H9 (cell line): ENCODE measurements at regions not wholly inside any gene's neighbourhood (a gene's known extent, or its start where the extent isn't known, plus 50 kb on each side); places are given as distances from the start of the nearest gene placed in this dataset.

ENCODE experiments used
- DNase-seq: peaks from one replicate; pipeline ENCODE4 v3.0.0-alpha.2; 2017
- H2AFZ ChIP-seq: one replicate; pipeline ENCODE4 v1.6.1; 2013; ENCODE audit warnings: mild to moderate bottlenecking, low read length, control low read depth, moderate library complexity
- H2AK5ac ChIP-seq: 2 replicates; pipeline ENCODE4 v1.6.1; 2013; ENCODE audit warnings: low read length, control low read depth, mixed read lengths; ENCODE audit not compliant: insufficient read length
- H2BK120ac ChIP-seq: one replicate; pipeline ENCODE4 v1.6.1; 2013; ENCODE audit warnings: low read depth, mild to moderate bottlenecking, low read length, control low read depth, inconsistent platforms; ENCODE audit not compliant: poor library complexity, severe bottlenecking
- H2BK12ac ChIP-seq: 2 replicates; pipeline ENCODE4 v1.6.1; 2013; ENCODE audit warnings: low read length, control low read depth, mixed read lengths, low read depth; ENCODE audit not compliant: insufficient read length
- H2BK15ac ChIP-seq: 2 replicates; pipeline ENCODE4 v1.6.1; 2013; ENCODE audit warnings: low read depth, low read length, control low read depth
- H2BK20ac ChIP-seq: one replicate; pipeline ENCODE4 v1.6.1; 2013; ENCODE audit warnings: low read depth, mild to moderate bottlenecking, low read length, control low read depth, inconsistent platforms; ENCODE audit not compliant: poor library complexity, severe bottlenecking
- H2BK5ac ChIP-seq: 2 replicates; pipeline ENCODE4 v1.6.1; 2013; ENCODE audit warnings: low read length, control low read depth, mixed read lengths; ENCODE audit not compliant: insufficient read length
- H3K14ac ChIP-seq: 2 replicates; pipeline ENCODE4 v1.6.1; 2013; ENCODE audit warnings: low read length, control low read depth; ENCODE audit not compliant: insufficient read depth
- H3K18ac ChIP-seq: 2 replicates; pipeline ENCODE4 v1.6.1; 2013; ENCODE audit warnings: low read depth, mild to moderate bottlenecking, mixed read lengths, low read length, control low read depth; ENCODE audit not compliant: insufficient read length
- H3K23ac ChIP-seq: 2 replicates; pipeline ENCODE4 v1.6.1; 2013; ENCODE audit warnings: low read length, control low read depth, mixed read lengths, low read depth; ENCODE audit not compliant: insufficient read length
- H3K23me2 ChIP-seq: 2 replicates; pipeline ENCODE4 v1.6.1; 2013; ENCODE audit warnings: low read depth, mild to moderate bottlenecking, mixed read lengths, low read length, control low read depth; ENCODE audit not compliant: insufficient read length, poor library complexity, severe bottlenecking
- H3K27ac ChIP-seq: 2 replicates; pipeline ENCODE4 v1.5.1; 2013; ENCODE audit warnings: low read length, control low read depth, mixed read lengths, low read depth; ENCODE audit not compliant: insufficient read length
- H3K27me3 ChIP-seq: 2 replicates; pipeline ENCODE4 v1.6.1; 2013; ENCODE audit warnings: low read length, control low read depth, inconsistent platforms; ENCODE audit not compliant: insufficient read depth
- H3K4ac ChIP-seq: 2 replicates; pipeline ENCODE4 v1.6.1; 2013; ENCODE audit warnings: low read depth, mild to moderate bottlenecking, control low read depth, inconsistent platforms, low read length, moderate library complexity
- H3K4me1 ChIP-seq: 2 replicates; pipeline ENCODE4 v1.6.1; 2013; ENCODE audit warnings: low read length, control low read depth, inconsistent platforms; ENCODE audit not compliant: insufficient read depth
- H3K4me2 ChIP-seq: 2 replicates; pipeline ENCODE4 v1.6.1; 2013; ENCODE audit warnings: low read length, control low read depth, mixed read lengths; ENCODE audit not compliant: insufficient read length, insufficient read depth
- H3K56ac ChIP-seq: 2 replicates; pipeline ENCODE4 v1.6.1; 2013; ENCODE audit warnings: low read depth, mild to moderate bottlenecking, mixed read lengths, low read length, control low read depth; ENCODE audit not compliant: insufficient read length
- H3K79me1 ChIP-seq: 2 replicates; pipeline ENCODE4 v1.6.1; 2013; ENCODE audit warnings: low read depth, mild to moderate bottlenecking, moderate library complexity, low read length, control low read depth, inconsistent platforms; ENCODE audit not compliant: insufficient read depth, poor library complexity, severe bottlenecking
- H3K79me2 ChIP-seq: 2 replicates; pipeline ENCODE4 v1.6.1; 2013; ENCODE audit warnings: low read length, control low read depth, inconsistent platforms; ENCODE audit not compliant: insufficient read depth
- H3K9ac ChIP-seq: 2 replicates; pipeline ENCODE4 v1.6.1; 2013; ENCODE audit warnings: low read length, control low read depth, mixed read lengths; ENCODE audit not compliant: insufficient read length; ENCODE audit errors: extremely low read depth
- H3K9me3 ChIP-seq: one replicate; pipeline ENCODE4 v1.6.1; 2013; ENCODE audit warnings: low read depth, low read length, inconsistent platforms; ENCODE audit not compliant: control insufficient read depth
- H3T11ph ChIP-seq: one replicate; pipeline ENCODE4 v1.6.1; 2013; ENCODE audit warnings: mild to moderate bottlenecking, low read length, control low read depth, inconsistent platforms
- H4K20me1 ChIP-seq: one replicate; pipeline ENCODE4 v1.6.1; 2013; ENCODE audit not compliant: control insufficient read depth, insufficient read length, insufficient read depth
- H4K5ac ChIP-seq: 2 replicates; pipeline ENCODE4 v1.6.1; 2013; ENCODE audit warnings: low read depth, mild to moderate bottlenecking, mixed read lengths, low read length, control low read depth; ENCODE audit not compliant: insufficient read length
- H4K8ac ChIP-seq: replicated peaks from 2 replicates; pipeline ENCODE4 v1.6.1; 2013; ENCODE audit warnings: low read length, control low read depth, mixed read lengths, low read depth; ENCODE audit not compliant: insufficient read length
- H4K91ac ChIP-seq: 2 replicates; pipeline ENCODE4 v1.6.1; 2013; ENCODE audit warnings: low read depth, mild to moderate bottlenecking, moderate library complexity, mixed read lengths, low read length, control low read depth; ENCODE audit not compliant: insufficient read length
- H3K27ac Mint-ChIP-seq, 3 experiments: 2 replicates in 2 of 3; 3 replicates in 1 of 3; pipeline ENCODE4 v1.8.0; 2020 to 2021; ENCODE audit warnings: mixed read lengths in 3 of 3, mild to moderate bottlenecking in 1 of 3, moderate library complexity in 1 of 3
- H3K27me3 Mint-ChIP-seq: 2 replicates; pipeline ENCODE4 v1.8.0; 2021; ENCODE audit warnings: low read depth, mild to moderate bottlenecking, moderate library complexity, mixed read lengths
- H3K36me3 Mint-ChIP-seq, 3 experiments: 2 replicates in 2 of 3; 3 replicates in 1 of 3; pipeline ENCODE4 v1.8.0; 2020 to 2021; ENCODE audit warnings: low read depth in 3 of 3, mixed read lengths in 3 of 3; ENCODE audit not compliant: insufficient read depth in 1 of 3
- H3K4me1 Mint-ChIP-seq, 2 experiments: 2 replicates each; pipeline ENCODE4 v1.8.0; 2020; ENCODE audit warnings: mixed read lengths in 2 of 2
- H3K4me3 Mint-ChIP-seq, 2 experiments: 2 replicates in 1 of 2; 3 replicates in 1 of 2; pipeline ENCODE4 v1.8.0; 2020 to 2021; ENCODE audit warnings: mild to moderate bottlenecking in 2 of 2, mixed read lengths in 2 of 2, moderate library complexity in 1 of 2
- H3K9me3 Mint-ChIP-seq, 2 experiments: 2 replicates in 1 of 2; 3 replicates in 1 of 2; pipeline ENCODE4 v1.8.0; 2020; ENCODE audit warnings: mild to moderate bottlenecking in 2 of 2, mixed read lengths in 2 of 2, moderate library complexity in 1 of 2
- CTCF ChIP-seq: fragments of 200-600 bp; sonication (generic); conservative IDR thresholded peaks from 3 replicates; pipeline ENCODE4 v1.8.0; 2021; ENCODE audit warnings: antibody characterized with exemption, mild to moderate bottlenecking
- WGBS: extraction: QIAGEN DNeasy Blood & Tissue Kit; methylation state at CpG from one replicate; pipeline ENCODE4 v1.1.7; 2013; ENCODE audit warnings: missing lambda C conversion rate, low lambda C conversion rate, mixed read lengths; ENCODE audit not compliant: insufficient read length; ENCODE audit errors: extremely low coverage; 5-methylcytosine and 5-hydroxymethylcytosine counted together

DNA sequence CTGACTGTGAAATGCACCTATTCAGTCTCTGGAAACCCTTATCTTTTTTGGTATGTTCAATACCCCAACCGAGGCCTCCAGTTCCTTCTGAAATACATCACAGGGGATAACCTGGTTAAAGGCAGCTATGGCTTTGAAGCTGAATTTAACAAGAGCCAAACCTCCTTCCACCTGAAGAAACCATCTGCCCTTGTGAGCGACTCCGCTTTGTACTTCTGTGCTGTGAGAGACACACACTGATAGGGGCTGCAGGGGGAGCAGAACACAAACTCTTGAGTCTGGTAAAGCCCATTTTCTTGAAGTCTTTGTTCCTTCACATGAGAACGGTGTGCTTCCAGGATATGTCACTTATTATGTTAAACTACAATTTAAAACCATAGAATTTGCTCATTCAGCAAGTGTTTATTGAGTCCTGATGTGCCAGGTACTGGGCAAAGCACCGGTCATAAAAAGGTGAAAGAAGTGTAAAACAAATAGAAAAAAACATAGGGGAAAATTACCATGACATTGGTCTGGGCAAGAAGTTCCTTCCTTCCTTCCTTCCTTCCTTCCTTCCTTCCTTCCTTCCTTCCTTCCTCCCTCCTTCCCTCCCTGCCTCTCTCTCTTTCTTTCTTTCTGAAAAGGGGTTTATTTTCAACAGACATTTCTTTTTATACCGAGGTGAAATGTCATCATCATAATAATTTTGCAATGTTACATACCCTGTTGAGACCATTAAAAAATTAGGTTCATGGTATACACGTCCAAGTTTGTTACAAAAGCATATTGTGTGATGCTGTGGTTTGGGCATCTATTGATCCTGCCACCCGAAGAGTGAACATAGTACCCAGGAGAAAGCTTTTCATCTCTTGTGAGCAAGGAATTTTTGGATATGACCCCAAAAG lies 50.7 kb upstream of the OR4E1 start:
- H3K4ac ChIP-seq = no peak overlapping the region
- H3K23me2 ChIP-seq = no peaks in the 10 kb centered on the region
- H2BK120ac ChIP-seq = no peak overlapping the region
- H4K91ac ChIP-seq = no peak overlapping the region
- H3K9ac ChIP-seq = no peak overlapping the region
- H2BK5ac ChIP-seq = no peak overlapping the region
- H3K4me1 Mint-ChIP-seq = peaks cover 3 to 4% of the 10 kb centered on the region in 2 experiments; a peak in 2 of 4 replicates
- no peaks in the 10 kb centered on the region for H3K79me2 ChIP-seq
- no peak overlapping the region for H3T11ph ChIP-seq
- no peak overlapping the region for H4K8ac ChIP-seq
- no peaks in the 10 kb centered on the region for H3K79me1 ChIP-seq
- H3K4me2 ChIP-seq = no peak overlapping the region
- no peak overlapping the region for H3K56ac ChIP-seq
- H4K5ac ChIP-seq = no peak overlapping the region
- no peak overlapping the region for H2AFZ ChIP-seq
- DNase-seq = no peak
- H2AK5ac ChIP-seq = no peak overlapping the region
- no peaks in the 10 kb centered on the region for H4K20me1 ChIP-seq
- H3K14ac ChIP-seq = no peak overlapping the region
- H3K36me3 Mint-ChIP-seq = no peaks in the 10 kb centered on the region; a peak in 1 of 7 replicates
- H3K23ac ChIP-seq = no peak overlapping the region
- no peak overlapping the region for H3K27ac Mint-ChIP-seq
- H3K18ac ChIP-seq = no peak overlapping the region
- no CpG with 5 or more reads among the region's 8 CpGs for WGBS
- no peak overlapping the region for H2BK20ac ChIP-seq
- H2BK12ac ChIP-seq = no peak overlapping the region
- H3K4me1 ChIP-seq = no peaks in the 10 kb centered on the region
- H3K27me3 ChIP-seq = no peaks in the 10 kb centered on the region
- no peak overlapping the region for H2BK15ac ChIP-seq
- H3K27me3 Mint-ChIP-seq = peaks cover 11% of the 10 kb centered on the region
- H3K4me3 Mint-ChIP-seq = no peak overlapping the region
- no peaks in the 10 kb centered on the region for H3K9me3 Mint-ChIP-seq
- no peak overlapping the region for H3K27ac ChIP-seq
- TF ChIP-seq CTCF = no peak
- H3K9me3 ChIP-seq = no peaks in the 10 kb centered on the region
